ENCODE measurements at regions not wholly inside any gene's neighbourhood (a gene's known extent, or its start where the extent isn't known, plus 50 kb on each side); places are given as distances from the start of the nearest gene placed in this dataset.
A peak's percentile ranks its signal among the peaks of the same experiment; 100 is the strongest.
"Not testable (repeated sequence)": the region's sequence is repeated elsewhere in the genome, so short reads cannot be mapped to it uniquely, and the experiment has no call there.

DNA sequence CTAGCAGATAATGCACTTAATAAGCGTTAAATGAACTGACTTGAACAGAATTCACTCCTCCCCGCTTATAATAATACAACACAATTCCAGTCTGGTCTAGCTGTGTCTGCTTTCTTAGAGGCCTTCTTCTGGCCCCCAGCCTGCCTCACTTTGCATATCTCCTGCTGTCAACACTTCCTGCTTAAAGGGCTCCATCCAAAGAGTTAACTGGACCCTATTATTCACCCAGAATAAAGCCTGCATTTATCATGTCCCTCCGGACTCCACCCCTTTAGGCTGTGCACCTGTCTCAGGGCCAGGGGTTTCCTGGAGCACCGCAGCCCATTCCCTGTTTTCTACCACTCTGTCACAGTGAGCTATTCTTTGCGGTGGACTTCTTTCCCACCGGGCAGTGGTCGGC lies 115.4 kb upstream of the FOXN2 start:
- TF ChIP-seq, protein P1, sequence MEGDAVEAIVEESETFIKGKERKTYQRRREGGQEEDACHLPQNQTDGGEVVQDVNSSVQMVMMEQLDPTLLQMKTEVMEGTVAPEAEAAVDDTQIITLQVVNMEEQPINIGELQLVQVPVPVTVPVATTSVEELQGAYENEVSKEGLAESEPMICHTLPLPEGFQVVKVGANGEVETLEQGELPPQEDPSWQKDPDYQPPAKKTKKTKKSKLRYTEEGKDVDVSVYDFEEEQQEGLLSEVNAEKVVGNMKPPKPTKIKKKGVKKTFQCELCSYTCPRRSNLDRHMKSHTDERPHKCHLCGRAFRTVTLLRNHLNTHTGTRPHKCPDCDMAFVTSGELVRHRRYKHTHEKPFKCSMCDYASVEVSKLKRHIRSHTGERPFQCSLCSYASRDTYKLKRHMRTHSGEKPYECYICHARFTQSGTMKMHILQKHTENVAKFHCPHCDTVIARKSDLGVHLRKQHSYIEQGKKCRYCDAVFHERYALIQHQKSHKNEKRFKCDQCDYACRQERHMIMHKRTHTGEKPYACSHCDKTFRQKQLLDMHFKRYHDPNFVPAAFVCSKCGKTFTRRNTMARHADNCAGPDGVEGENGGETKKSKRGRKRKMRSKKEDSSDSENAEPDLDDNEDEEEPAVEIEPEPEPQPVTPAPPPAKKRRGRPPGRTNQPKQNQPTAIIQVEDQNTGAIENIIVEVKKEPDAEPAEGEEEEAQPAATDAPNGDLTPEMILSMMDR (IDR thresholded peaks at IDR 0.05; ENCODE audit: low read depth, low read length, missing control alignments), result no peak

DNA sequence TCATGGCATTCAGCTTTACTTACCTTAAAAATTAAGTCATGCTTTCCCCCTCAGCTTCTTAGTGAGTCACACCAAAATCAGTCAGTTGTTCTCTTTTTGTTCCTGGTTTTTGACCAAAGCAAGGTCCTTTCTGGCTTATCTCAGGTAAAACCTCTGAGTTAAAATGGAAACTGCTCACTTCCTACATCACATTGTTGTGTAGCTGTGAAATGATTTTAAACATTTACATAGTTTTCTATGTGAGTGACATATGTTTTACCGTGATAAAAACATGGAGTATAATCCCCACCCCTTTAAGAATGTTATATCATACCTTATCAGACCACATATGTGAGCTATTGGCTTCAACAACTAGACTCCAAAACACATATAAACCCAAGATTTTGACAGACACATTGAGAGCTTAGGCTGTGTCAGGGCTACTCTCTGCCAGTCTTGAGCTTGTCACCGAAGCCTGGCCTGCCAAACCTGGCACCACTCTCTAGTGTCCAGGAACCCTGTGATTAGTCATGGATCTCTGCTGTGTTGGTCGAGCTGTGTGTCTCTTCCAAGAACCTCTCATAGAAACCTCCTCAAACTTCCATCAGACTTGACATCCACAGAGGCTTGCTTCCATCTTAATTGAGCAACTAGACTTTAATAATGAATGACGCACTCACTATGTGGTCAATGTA lies 113.7 kb upstream of the FOXN2 start:
- TF ChIP-seq, protein P1 (IDR thresholded peaks at IDR 0.05; ENCODE audit: low read depth, low read length, missing control alignments), result no peak
- no peak overlapping the region for H3K4me3 ChIP-seq (ENCODE audit: low read depth, low read length)
- DNase-seq (ENCODE audit: low read depth), result no peak
- in situ Hi-C loops (cut with HindIII; ENCODE audit: low sequenced_read_pairs), result no loop called here

More for the DNA sequence above, 115.4 kb upstream of the FOXN2 start:
- H3K4me3 ChIP-seq (ENCODE audit: low read depth, low read length), result no peak overlapping the region
- no peak for DNase-seq (ENCODE audit: low read depth)
- in situ Hi-C loops (cut with HindIII; ENCODE audit: low sequenced_read_pairs), result no loop called here

DNA sequence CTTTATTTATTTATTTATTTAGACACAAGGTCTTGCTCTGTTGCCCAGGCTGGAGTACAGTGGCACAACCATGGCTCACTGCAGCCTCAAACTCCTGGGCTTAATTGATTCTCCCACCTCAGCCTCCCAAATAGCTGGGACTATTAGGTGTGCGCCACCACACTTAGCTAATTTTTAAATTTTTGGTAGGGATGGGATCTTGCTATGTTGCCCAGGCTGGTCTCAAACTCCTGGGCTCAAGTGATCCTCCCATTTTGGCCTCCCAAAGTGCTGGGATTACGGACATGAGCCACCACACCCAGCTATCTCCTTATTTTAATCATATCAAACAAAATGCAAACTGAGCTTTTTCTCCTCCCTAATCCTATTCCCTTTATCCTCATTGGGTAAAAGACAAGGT lies 113.0 kb upstream of the FOXN2 start:
- in situ Hi-C loops (cut with HindIII; ENCODE audit: low sequenced_read_pairs); DNase-seq (ENCODE audit: low read depth); H3K4me3 ChIP-seq (ENCODE audit: low read depth, low read length): not testable (repeated sequence)

DNA sequence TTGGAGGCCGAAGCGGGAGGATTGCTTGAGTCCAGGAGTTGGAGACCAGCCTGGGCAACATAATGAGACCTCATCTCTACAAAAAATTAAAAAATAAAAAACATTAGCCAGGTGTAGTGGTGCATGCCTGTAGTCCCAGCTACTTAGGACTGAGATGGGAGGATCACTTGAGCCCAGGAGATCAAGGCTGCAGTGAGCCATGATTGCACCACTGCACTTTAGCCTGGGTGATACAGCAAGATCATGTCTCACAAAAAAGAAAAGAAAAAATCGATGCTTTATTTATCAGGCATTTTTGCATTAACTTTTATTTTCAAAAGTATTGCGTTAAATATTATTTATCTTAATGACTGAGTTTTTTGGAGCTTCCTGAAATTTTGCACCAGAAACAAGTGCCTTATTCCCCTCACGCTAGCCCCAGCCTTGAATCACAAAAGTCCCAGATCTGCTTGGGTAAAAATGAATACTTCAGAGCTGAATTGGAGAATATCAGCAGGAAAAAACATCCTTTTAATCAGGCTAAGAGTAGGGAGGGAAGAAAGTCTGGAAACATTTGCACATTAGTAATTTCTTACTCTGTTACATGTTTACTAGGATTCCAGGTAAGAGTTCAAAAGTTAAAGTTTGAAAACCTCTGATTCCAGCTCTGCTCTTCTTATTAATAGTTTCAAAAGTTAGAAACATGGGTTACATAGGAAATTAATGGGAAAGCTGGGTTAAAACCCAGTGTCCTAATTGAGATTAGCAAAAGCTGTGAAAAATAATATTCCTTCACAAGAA lies 111.4 kb upstream of the FOXN2 start:
- TF ChIP-seq, protein P1 (IDR thresholded peaks at IDR 0.05; ENCODE audit: low read depth, low read length, missing control alignments), result no peak
- no peak overlapping the region for H3K4me3 ChIP-seq (ENCODE audit: low read depth, low read length)
- no peak for DNase-seq (ENCODE audit: low read depth)
- in situ Hi-C loops (cut with HindIII; ENCODE audit: low sequenced_read_pairs), result no loop called here

DNA sequence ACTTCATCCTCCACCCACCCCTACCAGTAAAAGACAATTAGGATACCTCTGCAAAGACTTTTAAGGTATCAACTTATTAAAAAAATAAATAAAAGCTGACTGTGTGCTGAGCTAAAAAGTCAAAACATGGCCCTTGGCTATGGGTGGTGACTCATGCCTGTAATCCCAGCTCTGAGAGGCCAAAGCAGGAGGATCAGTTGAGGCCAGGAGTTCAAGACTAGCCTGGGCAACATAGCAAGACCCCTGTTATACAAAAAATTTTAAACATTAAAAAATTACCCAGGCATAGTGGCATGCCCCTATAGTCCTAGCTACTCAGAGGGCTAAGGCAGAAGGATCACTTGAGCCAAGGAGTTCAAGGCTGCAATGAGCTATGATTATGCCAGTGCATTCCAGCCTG lies 110.8 kb upstream of the FOXN2 start:
- DNase-seq (ENCODE audit: low read depth), result no peak
- TF ChIP-seq, protein P1 (IDR thresholded peaks at IDR 0.05; ENCODE audit: low read depth, low read length, missing control alignments), result no peak
- no peak overlapping the region for H3K4me3 ChIP-seq (ENCODE audit: low read depth, low read length)
- in situ Hi-C loops (cut with HindIII; ENCODE audit: low sequenced_read_pairs), result no loop called here

DNA sequence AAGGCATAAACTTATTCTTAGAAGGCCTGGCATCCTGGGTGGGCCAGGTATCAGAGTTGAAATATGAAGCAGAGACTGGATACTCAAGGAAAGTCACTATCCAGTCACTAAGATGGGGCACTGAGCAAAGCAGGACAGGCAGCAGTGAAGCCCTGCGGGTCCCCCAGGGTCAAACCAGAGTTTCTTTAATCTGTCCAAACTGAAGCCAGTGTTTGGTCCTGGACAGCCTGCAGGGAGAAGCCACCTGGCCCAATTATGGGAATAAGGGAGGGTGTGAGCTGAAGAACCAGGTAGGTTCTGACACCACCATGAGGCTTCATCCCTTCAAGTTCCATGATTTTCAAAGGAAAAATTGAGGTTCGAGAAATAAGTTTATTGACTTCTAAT lies 109.7 kb upstream of the FOXN2 start:
- DNase-seq (ENCODE audit: low read depth), result no peak
- in situ Hi-C loops (cut with HindIII; ENCODE audit: low sequenced_read_pairs), result no loop called here
- H3K4me3 ChIP-seq (ENCODE audit: low read depth, low read length), result no peak overlapping the region
- TF ChIP-seq, protein P1 (IDR thresholded peaks at IDR 0.05; ENCODE audit: low read depth, low read length, missing control alignments), result no peak

DNA sequence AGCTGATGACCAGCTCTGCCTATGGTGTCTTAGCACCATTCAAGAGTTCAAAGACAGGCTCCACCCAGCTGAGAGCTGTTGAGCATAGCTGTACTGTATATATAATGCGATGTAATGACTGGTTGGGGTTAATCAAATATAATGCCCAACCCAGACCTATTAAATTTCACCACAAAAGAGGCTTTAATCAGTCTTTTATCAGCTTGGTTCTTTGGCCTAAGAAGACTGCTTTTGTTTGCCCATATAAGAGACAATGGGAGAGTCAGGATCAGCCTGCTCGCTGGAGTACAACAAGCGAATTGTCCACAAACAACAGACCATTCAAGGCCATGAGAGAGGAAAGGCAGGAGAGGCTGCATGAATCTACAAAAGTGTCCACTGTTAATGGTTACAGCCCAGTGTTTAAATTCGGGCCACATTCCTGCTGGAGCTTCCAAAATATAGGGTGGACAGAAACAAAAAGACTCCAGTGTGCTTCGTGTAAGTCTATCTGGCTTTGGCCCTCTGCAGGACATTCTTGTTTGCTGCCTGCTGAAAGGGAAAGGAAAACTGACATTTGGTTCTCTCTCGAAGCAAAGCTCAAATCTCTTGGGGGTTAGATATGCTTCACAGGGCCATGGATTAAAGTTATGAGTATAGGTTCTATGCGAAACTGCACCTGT lies 109.2 kb upstream of the FOXN2 start:
- H3K4me3 ChIP-seq (ENCODE audit: low read depth, low read length), result no peak overlapping the region
- in situ Hi-C loops (cut with HindIII; ENCODE audit: low sequenced_read_pairs), result no loop called here
- DNase-seq (ENCODE audit: low read depth), result no peak
- TF ChIP-seq, protein P1 (IDR thresholded peaks at IDR 0.05; ENCODE audit: low read depth, low read length, missing control alignments), result peak; percentile 34

DNA sequence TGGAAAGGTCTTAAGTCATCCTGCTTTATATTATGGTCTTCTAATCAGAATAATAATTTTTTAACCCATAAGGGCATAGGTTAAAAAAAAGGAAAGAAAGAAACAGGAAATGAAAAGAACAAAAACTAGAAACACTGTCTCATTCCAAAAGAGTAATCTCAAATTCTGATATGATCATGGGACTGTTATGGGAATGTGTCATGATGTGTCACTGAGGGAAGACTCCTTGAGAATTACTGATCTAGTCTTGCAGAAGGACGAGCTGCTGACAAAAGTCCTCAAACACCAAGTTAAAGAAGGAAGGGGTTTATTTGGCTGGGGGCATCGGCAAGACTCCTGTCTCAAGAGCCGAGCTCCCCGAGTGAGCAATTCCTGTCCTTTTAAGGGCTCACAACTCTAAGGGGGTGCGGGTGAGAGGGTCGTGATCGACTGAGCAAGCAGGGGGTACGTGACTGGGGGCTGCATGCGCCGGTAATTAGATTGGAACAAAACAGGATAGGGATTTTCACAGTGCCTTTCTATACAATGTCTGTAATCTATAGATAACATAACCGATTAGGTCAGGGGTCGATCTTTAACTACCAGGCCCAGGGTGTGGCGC lies 108.3 kb upstream of the FOXN2 start:
- in situ Hi-C loops (cut with HindIII; ENCODE audit: low sequenced_read_pairs); DNase-seq (ENCODE audit: low read depth); H3K4me3 ChIP-seq (ENCODE audit: low read depth, low read length): not testable (repeated sequence)
